Keratinocyte (primary cell): ENCODE measurements at regions not wholly inside any gene's neighbourhood (a gene's known extent, or its start where the extent isn't known, plus 50 kb on each side); places are given as distances from the start of the nearest gene placed in this dataset.

Source experiments
- DNase-seq: peaks from one replicate; pipeline ENCODE4 v3.0.0-alpha.2; 2011; ENCODE audit warnings: low read depth, missing footprints, low spot score
- FAIRE-seq: peaks from 2 replicates; lab custom pipeline; 2011; peaks lifted over from hg19 to GRCh38; lab: Jason Lieb, UNC
- H2AFZ ChIP-seq: 2 replicates; pipeline ENCODE4 v1.6.0; 2012; ENCODE audit warnings: low read length, control low read depth, inconsistent platforms; ENCODE audit not compliant: control insufficient read depth
- H3K27ac ChIP-seq: 2 replicates; pipeline ENCODE4 v1.5.1; 2011; ENCODE audit warnings: low read length; ENCODE audit not compliant: control insufficient read depth, insufficient read depth
- H3K27me3 ChIP-seq: 3 replicates; pipeline ENCODE4 v1.6.0; 2011; ENCODE audit warnings: low read length; ENCODE audit not compliant: control insufficient read depth, insufficient read depth; ENCODE audit errors: extremely low read depth
- H3K36me3 ChIP-seq, 2 experiments: 2 replicates in 1 of 2; 3 replicates in 1 of 2; pipeline ENCODE4 v1.5.1; 2011; ENCODE audit warnings: low read length in 2 of 2, mild to moderate bottlenecking in 1 of 2; ENCODE audit not compliant: control insufficient read depth in 2 of 2, insufficient read depth in 2 of 2; ENCODE audit errors: extremely low read depth in 1 of 2
- H3K4me1 ChIP-seq: 3 replicates; pipeline ENCODE4 v1.5.1; 2011; ENCODE audit warnings: low read length; ENCODE audit not compliant: control insufficient read depth, insufficient read depth; ENCODE audit errors: extremely low read depth
- H3K4me2 ChIP-seq: 3 replicates; pipeline ENCODE4 v1.6.0; 2011; ENCODE audit warnings: low read depth, low read length; ENCODE audit not compliant: control insufficient read depth, insufficient read depth; ENCODE audit errors: extremely low read depth
- H3K4me3 ChIP-seq, 3 experiments: fragments of 200-600 bp in 1 of 3; sonication (generic) in 1 of 3; 2 replicates in 2 of 3; 3 replicates in 1 of 3; pipeline ENCODE4 v1.5.1; 2011 to 2016; ENCODE audit warnings: low read length in 3 of 3, mild to moderate bottlenecking in 3 of 3, control low read depth in 2 of 3, inconsistent platforms in 1 of 3, low read depth in 1 of 3, mixed read lengths in 1 of 3, mixed run types in 1 of 3, moderate library complexity in 1 of 3; ENCODE audit not compliant: control insufficient read depth in 2 of 3, insufficient read depth in 2 of 3; ENCODE audit errors: extremely low read depth in 1 of 3
- H3K79me2 ChIP-seq: 2 replicates; pipeline ENCODE4 v1.6.0; 2012; ENCODE audit warnings: low read length; ENCODE audit not compliant: control insufficient read depth, insufficient read depth
- H3K9ac ChIP-seq: 3 replicates; pipeline ENCODE4 v1.6.0; 2011; ENCODE audit warnings: low read length; ENCODE audit not compliant: control insufficient read depth, insufficient read depth; ENCODE audit errors: extremely low read depth
- H3K9me1 ChIP-seq: 3 replicates; pipeline ENCODE4 v1.6.0; 2011; ENCODE audit warnings: low read length; ENCODE audit not compliant: control insufficient read depth, insufficient read depth; ENCODE audit errors: extremely low read depth
- H3K9me3 ChIP-seq: 2 replicates; pipeline ENCODE4 v1.5.1; 2012; ENCODE audit warnings: low read depth, low read length; ENCODE audit not compliant: control insufficient read depth
- H4K20me1 ChIP-seq: 3 replicates; pipeline ENCODE4 v1.6.0; 2011; ENCODE audit warnings: low read length; ENCODE audit not compliant: control insufficient read depth, insufficient read depth; ENCODE audit errors: extremely low read depth
- CTCF ChIP-seq, 3 experiments: IDR thresholded peaks in 1 of 3; conservative IDR thresholded peaks in 1 of 3; optimal IDR thresholded peaks in 1 of 3; 2 replicates in 2 of 3; 3 replicates in 1 of 3; pipeline versions ENCODE3 to v1.5.1; 2011; ENCODE audit warnings: low read length in 3 of 3, mild to moderate bottlenecking in 3 of 3, moderate library complexity in 2 of 3, control low read depth in 1 of 3, inconsistent platforms in 1 of 3; ENCODE audit not compliant: insufficient read depth in 2 of 3; ENCODE audit errors: extremely low read depth in 1 of 3
- EZH2 ChIP-seq: IDR thresholded peaks from one replicate; pipeline ENCODE4 v1.6.1; 2012; ENCODE audit warnings: inconsistent platforms, mild to moderate bottlenecking, low read length, moderate library complexity
- dilution Hi-C: fragments of 300-500 bp; cut with MboI; formaldehyde crosslinking; loops from one replicate; pipeline ENCODE4 v1.7.0; 2020; ENCODE audit warnings: low sequenced_read_pairs; ENCODE audit not compliant: extremely low pct_ligation_motif_present

GRCh38 chr7:94250124-94250523 is 144.6 kb upstream of the COL1A2 start:
- Histone ChIP-seq H3K36me3 (no peaks in the 10 kb centered on the region), H3K4me2 (no peak overlapping the region), H3K9ac (no peak overlapping the region), H4K20me1 (no peaks in the 10 kb centered on the region), H3K4me3 (no peak overlapping the region), H3K9me1 (no peaks in the 10 kb centered on the region), H3K27me3 (peaks cover 3% of the 10 kb centered on the region), H3K4me1 (no peaks in the 10 kb centered on the region), H3K9me3 (no peaks in the 10 kb centered on the region), H3K27ac (no peak overlapping the region), H2AFZ (no peak overlapping the region), H3K79me2 (no peaks in the 10 kb centered on the region)
- dilution Hi-C loops: no loop called here
- TF ChIP-seq CTCF (optimal IDR thresholded peaks at IDR 0.05 in 1 of 3, IDR thresholded peaks at IDR 0.05 in 1 of 3, conservative IDR thresholded peaks at IDR 0.05 in 1 of 3; ENCODE audit: extremely low read depth in 1 of 3, insufficient read depth in 2 of 3, low read length in 3 of 3) (no peak), EZH2 (no peak)
- DNase-seq (no peak), FAIRE-seq (no peak)

- no peaks in the 10 kb centered on the region for H3K4me1 ChIP-seq
- H4K20me1 ChIP-seq: no peaks in the 10 kb centered on the region
- H2AFZ ChIP-seq: no peak overlapping the region
- no peak for TF ChIP-seq CTCF (optimal IDR thresholded peaks at IDR 0.05 in 1 of 3, IDR thresholded peaks at IDR 0.05 in 1 of 3, conservative IDR thresholded peaks at IDR 0.05 in 1 of 3; ENCODE audit: extremely low read depth in 1 of 3, insufficient read depth in 2 of 3, low read length in 3 of 3)
- no peak for TF ChIP-seq EZH2
- dilution Hi-C loops: no loop called here
- no peak for DNase-seq
- peaks cover 3% of the 10 kb centered on the region for H3K27me3 ChIP-seq
- H3K4me3 ChIP-seq: no peak overlapping the region
- no peaks in the 10 kb centered on the region for H3K36me3 ChIP-seq
- no peaks in the 10 kb centered on the region for H3K79me2 ChIP-seq
- FAIRE-seq: no peak
- no peak overlapping the region for H3K9ac ChIP-seq
- no peaks in the 10 kb centered on the region for H3K9me3 ChIP-seq
- H3K27ac ChIP-seq: no peak overlapping the region
- H3K9me1 ChIP-seq: no peaks in the 10 kb centered on the region
- H3K4me2 ChIP-seq: no peak overlapping the region
Measured at GRCh38 chr7:94250987-94251386, 143.7 kb upstream of the COL1A2 start.
